Mucosa of stomach (tissue), 1 donor: ENCODE measurements at regions not wholly inside any gene's neighbourhood (a gene's known extent, or its start where the extent isn't known, plus 50 kb on each side); places are given as distances from the start of the nearest gene placed in this dataset.

Experiments used
- H3K27me3 ChIP-seq: one replicate; pipeline ENCODE4 v1.7.0; 2013; ENCODE audit warnings: mild to moderate bottlenecking, low read length; ENCODE audit not compliant: control insufficient read depth, insufficient read depth
- H3K36me3 ChIP-seq: one replicate; pipeline ENCODE4 v1.7.0; 2013; ENCODE audit warnings: low read length; ENCODE audit not compliant: control insufficient read depth, insufficient read depth
- H3K4me1 ChIP-seq: one replicate; pipeline ENCODE4 v1.7.0; 2013; ENCODE audit warnings: mild to moderate bottlenecking, low read length; ENCODE audit not compliant: control insufficient read depth, insufficient read depth
- H3K4me3 ChIP-seq: one replicate; pipeline ENCODE4 v1.7.0; 2013; ENCODE audit warnings: low read length
- H3K9ac ChIP-seq: one replicate; pipeline ENCODE4 v1.7.0; 2013; ENCODE audit warnings: mild to moderate bottlenecking, low read length, moderate library complexity
- H3K9me3 ChIP-seq: one replicate; pipeline ENCODE4 v1.7.0; 2013; ENCODE audit warnings: mild to moderate bottlenecking, low read length, moderate library complexity; ENCODE audit not compliant: control insufficient read depth
- donor health status: Pancreatic carcinoma.

DNA sequence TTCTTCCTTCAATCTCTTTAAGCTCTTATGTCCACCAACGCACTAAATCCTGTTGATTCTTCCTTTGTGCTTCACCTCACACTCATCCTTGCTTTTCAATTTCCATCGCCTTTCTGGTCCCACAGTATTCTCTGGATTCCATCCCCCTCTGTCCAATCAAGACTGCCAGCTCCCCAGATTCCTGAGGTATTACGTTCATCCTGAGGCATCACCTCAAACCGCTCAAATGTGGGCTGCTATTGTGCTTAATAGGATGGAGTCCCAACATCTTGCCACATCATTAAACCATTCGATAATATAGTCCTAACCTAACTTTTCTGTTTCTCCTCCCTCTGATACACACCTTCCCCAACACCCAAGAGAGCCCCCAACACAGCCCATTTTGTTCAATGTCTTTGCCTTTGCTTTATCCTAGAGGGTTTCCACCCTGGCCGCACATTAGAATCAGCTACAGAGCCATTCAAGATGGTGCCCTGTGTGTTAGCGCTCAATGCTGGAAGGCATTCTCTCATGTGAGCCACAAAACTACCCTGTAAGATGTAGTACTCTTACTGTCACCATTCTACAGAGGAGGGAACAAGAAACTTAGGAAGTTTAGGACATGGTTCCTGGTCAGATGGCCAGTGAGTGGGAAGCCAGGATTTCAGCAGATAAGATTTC, 79.5 kb upstream of the LEP start:
- Histone ChIP-seq H3K36me3 (no peaks in the 10 kb centered on the region), H3K9ac (no peak overlapping the region), H3K4me1 (peaks cover 4% of the 10 kb centered on the region), H3K27me3 (peaks cover 72% of the 10 kb centered on the region), H3K4me3 (no peak overlapping the region), H3K9me3 (no peaks in the 10 kb centered on the region)

DNA sequence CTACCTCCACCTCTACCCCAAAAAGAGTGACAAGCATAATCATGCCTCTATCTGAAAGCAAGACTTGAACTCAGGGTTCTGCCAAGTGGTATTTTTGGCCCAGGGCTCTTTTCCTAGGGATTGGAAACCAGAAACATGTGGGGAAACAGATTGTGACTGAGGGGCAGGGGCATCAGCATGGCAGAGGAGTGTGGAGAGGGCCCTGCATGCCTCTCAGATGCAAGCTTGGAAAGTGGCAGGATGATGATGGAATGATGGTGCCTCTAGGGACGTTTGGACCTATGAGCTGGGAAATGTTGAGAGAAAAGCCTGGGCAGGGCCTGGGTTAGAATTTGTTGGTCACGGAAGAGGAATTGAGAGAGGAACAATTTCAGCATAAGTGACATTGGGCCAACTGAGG, 78.4 kb upstream of the LEP start:
- H3K9ac ChIP-seq, result no peak overlapping the region
- peaks cover 11% of the 10 kb centered on the region for H3K4me1 ChIP-seq
- H3K4me3 ChIP-seq, result no peak overlapping the region
- no peaks in the 10 kb centered on the region for H3K36me3 ChIP-seq
- H3K9me3 ChIP-seq, result no peaks in the 10 kb centered on the region
- H3K27me3 ChIP-seq, result peaks cover 72% of the 10 kb centered on the region

DNA sequence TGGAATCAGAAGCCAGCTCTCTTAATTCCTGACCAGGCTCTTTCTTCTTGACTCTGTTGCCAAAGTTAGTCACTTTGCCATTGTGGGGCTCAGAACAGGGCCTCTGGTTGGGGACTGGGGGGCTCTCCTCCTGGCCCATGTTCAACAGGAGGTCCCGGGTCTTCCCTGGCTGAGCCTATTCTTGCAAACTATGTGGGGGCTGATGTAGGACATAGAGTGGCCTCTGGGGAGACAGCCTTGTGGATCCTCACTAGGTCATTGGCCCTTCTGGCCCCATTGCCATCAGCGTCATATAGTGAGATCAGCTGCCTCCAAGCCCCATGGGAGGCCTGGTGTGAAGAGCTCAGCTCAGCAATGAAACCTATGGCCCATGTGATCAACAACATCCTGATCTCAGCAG, 77.6 kb upstream of the LEP start:
- peaks cover 14% of the 10 kb centered on the region for H3K4me1 ChIP-seq
- no peaks in the 10 kb centered on the region for H3K36me3 ChIP-seq
- H3K27me3 ChIP-seq, result peaks cover 73% of the 10 kb centered on the region
- no peak overlapping the region for H3K4me3 ChIP-seq
- no peaks in the 10 kb centered on the region for H3K9me3 ChIP-seq
- H3K9ac ChIP-seq, result no peak overlapping the region

DNA sequence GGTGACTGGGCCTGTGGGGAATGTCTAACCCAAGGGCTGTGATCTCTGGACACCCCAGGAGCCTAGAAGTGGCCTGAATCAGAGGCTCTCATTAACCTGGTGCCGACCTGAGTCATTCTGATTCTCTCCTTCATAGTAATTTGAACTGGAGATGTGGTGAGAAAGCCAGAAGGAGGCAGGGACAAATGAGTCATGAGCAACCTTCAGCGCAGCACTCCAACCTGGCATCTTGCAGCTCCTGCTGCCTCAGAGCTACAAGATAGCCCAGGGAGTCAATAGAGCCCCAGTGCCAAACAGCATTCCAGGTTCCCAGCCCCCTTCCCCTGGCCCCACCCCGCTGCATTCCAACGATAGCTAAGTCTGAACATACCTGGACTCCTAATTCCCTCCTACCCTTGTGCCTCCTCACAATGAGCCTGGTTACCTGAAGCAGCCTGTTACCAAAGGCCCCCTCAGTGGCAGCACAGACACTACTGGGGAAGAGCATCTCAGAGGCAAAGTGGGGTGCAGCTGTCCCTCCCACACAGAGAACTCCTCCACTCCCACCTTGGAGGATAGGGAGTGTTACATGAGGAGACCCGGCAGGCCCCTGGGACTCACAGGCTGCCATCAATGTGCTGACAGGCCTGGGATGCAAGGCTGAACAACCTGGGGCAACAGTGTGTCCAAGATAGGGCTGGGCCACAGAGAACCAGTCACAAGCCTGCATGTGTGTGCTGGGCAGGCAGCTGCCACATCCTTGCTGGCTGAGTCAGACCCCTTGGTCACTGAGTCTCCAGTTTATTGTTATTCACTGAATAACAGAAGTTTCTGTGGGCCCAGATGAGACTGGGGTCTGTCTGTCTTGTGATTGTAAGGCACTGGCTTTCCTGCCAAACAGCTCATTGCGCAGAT, 76.8 kb upstream of the LEP start:
- Histone ChIP-seq H3K36me3 (no peaks in the 10 kb centered on the region), H3K9ac (no peak overlapping the region), H3K4me1 (peaks cover 14% of the 10 kb centered on the region), H3K4me3 (no peak overlapping the region), H3K27me3 (peaks cover 79% of the 10 kb centered on the region), H3K9me3 (no peaks in the 10 kb centered on the region)

DNA sequence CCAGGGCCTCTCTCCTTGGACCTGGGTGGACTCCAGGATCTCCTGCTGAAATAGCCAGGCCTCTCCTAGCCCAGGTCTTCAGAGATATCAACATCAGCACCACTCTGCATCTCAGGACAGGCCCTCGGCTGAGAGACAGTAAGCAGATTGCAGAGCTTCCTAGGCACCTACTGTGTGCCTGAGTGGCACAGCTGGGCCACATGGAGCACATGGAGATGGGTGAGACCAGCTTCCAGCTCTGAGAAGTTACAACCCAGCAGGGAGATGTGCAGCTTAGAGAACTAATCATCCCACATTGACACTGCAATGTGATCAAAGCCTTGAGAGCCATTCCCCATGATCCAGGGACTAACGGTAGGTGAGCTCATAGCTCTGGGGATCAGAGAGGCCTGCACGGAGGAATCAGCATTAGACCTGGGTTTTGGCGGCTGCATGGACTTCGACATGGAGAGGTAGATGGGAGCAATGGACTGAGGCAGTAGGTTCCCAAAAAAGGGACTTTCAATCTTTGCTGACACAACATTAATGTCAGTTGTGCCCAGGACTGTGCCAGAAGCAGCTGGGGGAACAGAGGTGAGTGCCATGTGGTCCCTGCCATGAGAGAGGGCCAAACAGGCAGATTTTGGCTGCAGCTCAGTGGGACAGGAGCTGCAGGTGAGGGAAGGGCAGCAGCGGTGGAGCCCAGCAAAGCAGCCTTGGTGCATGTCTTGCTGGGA, 76.0 kb upstream of the LEP start:
- H3K9me3 ChIP-seq, result no peaks in the 10 kb centered on the region
- H3K4me3 ChIP-seq, result no peak overlapping the region
- H3K4me1 ChIP-seq, result peaks cover 14% of the 10 kb centered on the region
- peaks cover 81% of the 10 kb centered on the region for H3K27me3 ChIP-seq
- no peak overlapping the region for H3K9ac ChIP-seq
- H3K36me3 ChIP-seq, result no peaks in the 10 kb centered on the region

DNA sequence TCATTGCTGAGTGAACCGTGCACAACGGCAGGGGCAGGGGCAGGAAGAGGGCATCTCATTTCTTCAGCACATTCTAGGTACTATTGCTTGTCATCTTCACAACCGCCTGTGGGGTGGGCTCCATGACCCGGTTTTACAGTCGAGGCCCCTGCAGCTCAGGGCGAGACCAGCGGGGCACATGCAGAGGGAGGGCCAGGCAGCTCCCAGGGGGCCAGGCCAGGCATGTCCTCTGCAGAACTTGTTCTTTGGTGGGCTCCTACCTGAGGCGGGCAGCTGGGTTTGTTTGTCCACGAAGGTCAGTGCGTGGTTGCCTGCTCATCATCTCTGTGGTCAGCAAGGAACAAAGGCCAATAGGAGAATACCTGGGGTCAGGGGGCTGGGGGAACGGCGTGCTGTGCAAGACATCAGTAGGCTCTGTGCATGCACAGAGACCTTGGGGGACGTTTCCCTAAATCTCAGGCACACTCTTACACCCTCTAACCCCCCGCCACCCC, 75.1 kb upstream of the LEP start:
- H3K9ac ChIP-seq, result no peak overlapping the region
- H3K4me1 ChIP-seq, result peaks cover 14% of the 10 kb centered on the region
- H3K27me3 ChIP-seq, result peaks cover 74% of the 10 kb centered on the region
- H3K9me3 ChIP-seq, result no peaks in the 10 kb centered on the region
- H3K36me3 ChIP-seq, result no peaks in the 10 kb centered on the region
- no peak overlapping the region for H3K4me3 ChIP-seq

DNA sequence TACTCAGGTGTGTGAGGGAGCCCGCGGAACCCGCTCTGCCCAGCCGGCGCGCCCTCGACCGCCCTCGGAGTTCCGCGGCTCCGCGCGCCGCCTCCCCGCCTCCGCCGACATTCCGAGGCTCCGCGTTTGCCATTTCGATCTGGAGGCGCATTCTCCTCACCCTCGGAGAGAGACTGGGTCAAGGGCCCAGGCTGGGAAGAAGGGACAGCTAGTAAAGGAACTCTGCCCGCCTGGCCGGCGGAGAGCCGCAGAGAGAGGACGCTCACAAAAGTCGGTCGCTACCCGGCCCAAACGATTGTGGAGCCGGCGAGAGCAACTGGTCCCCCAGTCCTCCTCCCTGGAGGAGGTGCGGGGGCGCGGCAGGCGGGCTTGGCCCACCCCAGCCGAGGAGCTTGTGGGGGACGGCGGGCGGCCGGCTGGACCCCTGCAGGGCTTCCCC, 74.5 kb upstream of the LEP start:
- no peak overlapping the region for H3K9ac ChIP-seq
- H3K36me3 ChIP-seq, result no peaks in the 10 kb centered on the region
- no peak overlapping the region for H3K4me3 ChIP-seq
- H3K4me1 ChIP-seq, result peaks cover 14% of the 10 kb centered on the region
- no peaks in the 10 kb centered on the region for H3K9me3 ChIP-seq
- peaks cover 73% of the 10 kb centered on the region for H3K27me3 ChIP-seq

DNA sequence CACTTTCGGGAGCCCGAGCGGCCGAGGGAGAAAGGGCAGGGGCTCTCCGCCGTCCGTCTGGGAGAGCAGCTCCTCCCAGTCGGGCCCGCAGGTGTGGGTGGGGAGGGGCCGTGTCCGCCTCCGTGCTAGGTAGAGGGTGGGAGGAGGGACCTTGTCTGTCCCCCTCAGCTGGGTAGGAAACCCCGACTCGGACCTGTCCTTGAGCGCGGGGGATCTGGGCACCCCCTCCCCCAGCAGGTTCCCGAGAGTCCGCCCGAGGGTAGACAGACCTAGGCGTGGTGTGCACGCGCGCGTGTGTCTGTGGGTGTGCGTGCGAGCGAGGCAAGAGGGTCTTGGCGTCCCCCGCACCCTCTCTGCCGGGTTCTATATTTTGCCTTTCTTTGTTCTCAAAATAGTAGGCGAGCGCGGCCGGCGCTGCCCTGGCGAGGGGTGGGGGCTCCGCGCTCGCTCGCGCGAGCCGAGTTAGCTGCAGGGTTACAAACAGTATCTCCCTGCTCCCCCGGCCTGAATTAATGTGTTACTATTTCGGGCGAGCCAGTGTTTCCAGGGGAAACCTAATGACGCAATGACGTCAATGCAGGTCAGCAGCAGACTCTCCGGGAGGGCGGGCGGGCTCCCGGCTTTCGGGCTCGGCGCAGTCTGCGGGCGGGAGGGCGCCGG, 73.9 kb upstream of the LEP start:
- H3K36me3 ChIP-seq, result no peaks in the 10 kb centered on the region
- H3K9me3 ChIP-seq, result no peaks in the 10 kb centered on the region
- no peak overlapping the region for H3K4me3 ChIP-seq
- H3K4me1 ChIP-seq, result peaks cover 16% of the 10 kb centered on the region
- H3K9ac ChIP-seq, result no peak overlapping the region
- H3K27me3 ChIP-seq, result peaks cover 74% of the 10 kb centered on the region

DNA sequence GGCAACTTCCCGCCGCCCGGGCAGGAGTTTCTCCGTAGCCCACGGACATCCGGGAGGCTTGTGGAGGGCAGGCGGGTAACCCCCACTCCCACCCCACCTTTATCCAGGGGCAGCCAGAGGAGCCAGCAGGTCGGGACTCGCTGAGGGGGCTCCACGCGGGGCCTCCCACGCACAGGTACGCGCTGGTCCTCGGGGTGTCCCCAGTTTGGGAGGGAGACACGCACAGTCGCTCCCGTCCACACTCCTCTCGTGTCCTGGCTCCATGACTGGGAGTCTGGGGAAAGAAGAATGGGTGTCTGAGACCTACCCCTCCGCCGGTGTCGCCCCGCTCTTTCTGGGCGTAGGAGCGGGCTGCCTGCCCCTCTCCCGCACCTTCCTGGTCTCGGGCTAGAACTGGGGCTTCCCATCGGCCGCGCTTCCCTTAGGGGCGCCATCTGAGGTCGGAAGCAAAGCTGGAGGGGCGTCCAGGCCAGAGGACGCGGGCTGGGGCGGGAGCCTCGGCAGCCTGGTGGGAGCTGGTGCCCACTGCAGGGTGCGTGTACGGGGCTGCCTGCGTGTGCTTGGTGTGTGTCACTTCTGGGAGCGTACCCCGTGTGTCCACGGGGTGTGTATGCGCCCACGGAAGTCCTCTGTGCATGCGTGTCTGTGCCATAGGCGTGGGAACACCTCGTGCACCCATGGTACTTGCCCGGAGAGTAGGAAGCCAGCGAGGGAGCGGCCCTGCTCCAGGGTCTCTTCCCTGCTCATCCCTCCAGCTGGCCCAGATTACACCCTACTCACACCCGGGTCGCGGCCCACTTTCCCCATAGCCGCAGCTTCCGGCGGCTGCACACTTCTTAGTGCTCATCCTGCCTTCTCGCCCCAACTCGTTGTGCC, 73.0 kb upstream of the LEP start:
- H3K9me3 ChIP-seq, result no peaks in the 10 kb centered on the region
- no peaks in the 10 kb centered on the region for H3K36me3 ChIP-seq
- peaks cover 18% of the 10 kb centered on the region for H3K4me1 ChIP-seq
- H3K9ac ChIP-seq, result no peak overlapping the region
- H3K4me3 ChIP-seq, result no peak overlapping the region
- peaks cover 74% of the 10 kb centered on the region for H3K27me3 ChIP-seq

DNA sequence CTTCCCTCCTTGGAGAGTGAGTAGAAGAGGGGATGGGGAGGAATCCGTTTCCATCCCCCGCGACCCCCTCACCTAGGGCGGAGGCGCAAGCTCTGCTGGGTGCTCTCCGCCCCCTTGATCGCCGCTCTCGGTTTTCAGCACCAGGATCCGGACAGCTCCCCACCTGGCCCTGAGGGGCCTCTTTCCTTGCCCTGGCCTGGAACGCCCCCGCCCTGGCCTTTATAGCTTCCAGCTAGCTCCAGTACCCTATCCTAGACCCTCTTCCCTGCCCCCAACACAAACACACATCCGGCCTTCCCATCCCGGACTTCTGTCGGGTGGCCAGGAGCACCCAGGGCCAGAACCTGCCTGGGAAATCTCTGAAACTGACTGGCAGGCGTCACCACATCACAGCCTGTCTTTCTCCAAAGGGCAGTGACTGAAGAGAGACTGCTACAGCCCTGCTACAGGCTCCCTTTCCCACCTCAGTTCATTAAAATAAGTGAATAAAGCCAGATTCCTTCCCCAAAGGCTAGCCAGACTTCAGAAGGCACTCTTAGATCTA, 72.3 kb upstream of the LEP start:
- H3K9ac ChIP-seq, result no peak overlapping the region
- peaks cover 71% of the 10 kb centered on the region for H3K27me3 ChIP-seq
- H3K9me3 ChIP-seq, result no peaks in the 10 kb centered on the region
- no peaks in the 10 kb centered on the region for H3K36me3 ChIP-seq
- peaks cover 18% of the 10 kb centered on the region for H3K4me1 ChIP-seq
- no peak overlapping the region for H3K4me3 ChIP-seq

DNA sequence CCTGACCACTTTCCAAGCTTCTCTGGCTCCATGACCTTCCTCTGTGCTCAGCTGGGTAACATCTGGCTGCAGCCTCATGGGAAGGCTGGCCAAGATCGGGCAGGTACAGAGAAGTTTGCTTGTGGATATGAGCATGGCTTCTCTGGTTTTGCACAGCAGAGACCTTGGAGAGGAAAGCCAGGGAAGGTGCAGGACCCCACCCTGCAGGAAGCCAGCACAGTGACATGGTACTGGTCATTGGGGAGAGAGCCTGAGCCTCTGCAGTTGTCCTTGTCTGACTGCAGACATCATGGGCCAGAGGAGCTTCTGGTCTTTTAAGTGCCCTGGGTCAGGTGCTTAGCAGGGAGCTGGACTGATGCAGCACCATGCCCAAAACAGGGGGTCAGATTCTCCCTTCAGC, 70.6 kb upstream of the LEP start:
- H3K4me1 ChIP-seq, result peaks cover 18% of the 10 kb centered on the region
- H3K27me3 ChIP-seq, result peaks cover 59% of the 10 kb centered on the region
- no peak overlapping the region for H3K9ac ChIP-seq
- H3K4me3 ChIP-seq, result no peak overlapping the region
- no peaks in the 10 kb centered on the region for H3K36me3 ChIP-seq
- H3K9me3 ChIP-seq, result no peaks in the 10 kb centered on the region
